GM21529 (cell line): ENCODE measurements at regions not wholly inside any gene's neighbourhood (a gene's known extent, or its start where the extent isn't known, plus 50 kb on each side); places are given as distances from the start of the nearest gene placed in this dataset.

Experiments
- ATAC-seq: cut with Tn5 transposase; IDR thresholded peaks from one replicate; pipeline ENCODE4 v1.9.1; 2021; ENCODE audit not compliant: unreplicated experiment

DNA sequence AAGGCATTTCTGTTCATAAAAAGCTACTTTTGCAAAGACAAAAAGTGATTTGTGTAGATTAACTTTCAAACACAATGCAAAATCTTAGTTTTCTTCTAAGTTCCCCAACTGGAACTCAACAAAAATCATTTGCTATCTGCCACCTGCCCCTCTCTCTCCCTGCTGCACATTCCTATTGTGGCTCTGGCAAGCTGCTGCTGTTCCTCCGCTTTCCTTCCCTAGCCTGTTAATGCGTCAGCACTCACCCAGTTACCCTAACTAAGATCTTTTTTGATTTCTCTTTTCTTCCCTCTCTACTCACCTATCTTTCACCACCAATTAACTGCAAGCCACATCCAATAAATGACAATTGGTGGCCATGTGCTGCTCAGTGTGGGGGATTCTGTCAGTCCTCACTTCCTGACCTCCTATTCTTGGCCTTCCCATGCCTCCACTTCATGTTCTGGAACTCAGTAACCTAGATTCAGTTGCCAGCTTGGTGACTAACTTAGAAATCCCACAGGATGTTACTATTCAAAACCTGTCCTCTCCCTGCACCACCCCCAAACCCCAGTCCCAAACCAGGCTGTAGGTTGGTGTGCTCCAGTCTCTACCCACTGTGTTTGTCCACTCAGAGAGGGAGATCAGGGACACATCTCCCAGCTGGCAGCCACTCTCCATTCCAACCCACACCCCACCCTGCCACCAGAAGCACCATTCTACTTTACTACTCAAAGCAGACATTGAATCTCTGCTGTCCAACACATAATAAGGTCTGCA, 140.2 kb upstream of the CTTNBP2 start:
- no peak for ATAC-seq

DNA sequence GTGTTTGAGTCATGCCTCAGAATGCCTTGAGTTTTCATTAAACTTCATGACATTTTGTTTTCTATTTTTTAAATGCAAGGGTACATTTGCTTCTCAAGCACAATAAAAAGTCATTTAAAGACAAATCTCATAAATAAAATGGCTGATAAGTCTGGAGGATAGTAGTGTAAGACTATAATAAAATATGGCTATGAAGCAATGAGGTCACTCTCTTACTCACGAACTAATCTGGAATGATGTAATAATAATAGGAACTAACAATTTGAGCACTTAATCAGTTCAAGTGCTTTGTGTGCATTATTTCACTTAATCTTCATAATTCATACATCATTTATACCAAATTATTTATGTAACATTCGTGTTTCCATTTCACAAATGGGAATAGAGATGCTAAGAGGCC, 149.3 kb upstream of the CTTNBP2 start:
- no peak for ATAC-seq

DNA sequence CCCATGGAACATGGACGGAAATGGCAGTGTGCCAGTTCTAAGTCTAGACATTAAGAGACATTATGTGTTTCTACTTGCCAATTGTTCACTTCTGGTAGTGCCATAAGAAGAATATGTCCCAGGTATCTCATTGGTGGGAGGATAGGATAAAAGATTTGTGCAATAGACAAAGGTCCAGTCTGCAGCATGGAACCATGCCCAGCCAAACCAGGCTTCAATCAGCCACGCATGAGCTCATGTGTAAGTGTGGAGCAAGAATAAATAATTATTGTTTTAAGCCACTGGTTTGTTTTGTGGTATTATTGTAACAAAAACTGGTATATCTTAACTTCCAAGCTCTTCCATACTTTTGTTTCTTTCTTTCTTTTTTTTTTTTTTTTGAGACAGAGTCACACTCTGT, 153.6 kb upstream of the CTTNBP2 start:
- no peak for ATAC-seq

DNA sequence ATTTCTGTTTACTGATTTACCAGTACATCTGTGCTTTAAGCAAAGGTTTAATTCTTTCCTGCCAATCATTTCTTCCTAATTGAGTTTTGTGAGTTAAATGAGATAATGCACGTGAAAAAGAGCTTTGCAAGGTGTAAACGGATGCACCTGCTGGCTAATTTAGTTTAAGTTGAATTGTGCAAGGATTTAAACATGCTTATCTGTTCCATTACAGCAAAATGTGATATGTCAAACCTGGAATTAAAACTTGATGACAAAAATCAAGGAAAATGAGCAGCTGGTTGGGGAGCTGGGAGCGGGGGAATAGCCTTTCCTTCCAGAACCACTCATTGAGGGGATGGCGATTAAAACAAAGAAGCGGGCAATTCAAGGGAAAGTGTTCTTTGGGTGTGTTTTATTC, 155.0 kb upstream of the CTTNBP2 start:
- ATAC-seq = no peak

DNA sequence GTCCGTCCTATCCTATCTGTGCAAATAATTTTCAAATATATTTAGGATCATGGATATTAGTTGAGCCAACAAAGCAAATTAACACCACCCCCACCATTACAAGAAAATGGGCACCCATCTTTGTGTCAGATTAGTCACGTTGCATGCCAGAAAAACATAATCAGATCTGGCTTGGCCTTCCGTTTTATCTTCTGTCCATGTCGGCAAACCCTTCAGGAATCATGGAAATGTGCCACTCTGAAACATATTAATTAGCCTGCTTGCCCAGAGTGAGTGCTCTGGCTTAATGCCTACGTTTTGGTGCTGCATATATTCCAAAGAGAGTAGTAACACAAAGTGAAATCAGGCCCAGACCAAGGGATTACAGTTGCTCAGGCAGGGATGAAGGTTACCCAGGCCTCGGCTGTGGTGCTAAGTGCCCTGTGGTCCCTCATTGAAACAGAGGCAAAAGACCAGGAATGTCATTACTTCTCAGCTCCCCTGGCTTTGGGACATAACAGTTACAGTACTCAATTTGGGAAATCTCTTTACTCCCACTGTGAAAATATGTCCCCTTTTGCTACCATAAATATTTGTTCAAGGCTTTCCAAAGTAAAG, 154.0 kb upstream of the LSM8 start:
- ATAC-seq = no peak

DNA sequence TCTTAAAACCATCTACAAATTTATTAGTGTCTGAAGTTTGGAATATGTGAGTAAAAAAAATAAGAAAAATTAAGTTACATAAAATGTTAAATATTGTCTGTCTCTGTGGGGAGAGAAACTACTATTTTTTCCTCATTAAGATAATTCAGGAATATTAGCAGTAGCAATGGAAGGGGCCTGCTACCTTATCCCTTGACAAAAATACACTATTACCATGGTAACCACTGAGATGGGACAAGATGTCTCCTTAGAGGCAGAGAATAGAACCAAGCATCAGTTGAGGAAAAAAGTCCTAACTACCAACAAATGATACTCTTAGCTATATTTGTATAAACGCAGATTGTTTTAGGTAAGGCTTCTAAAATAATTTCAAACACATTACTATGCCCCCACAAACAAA, 150.7 kb upstream of the LSM8 start:
- ATAC-seq = no peak

DNA sequence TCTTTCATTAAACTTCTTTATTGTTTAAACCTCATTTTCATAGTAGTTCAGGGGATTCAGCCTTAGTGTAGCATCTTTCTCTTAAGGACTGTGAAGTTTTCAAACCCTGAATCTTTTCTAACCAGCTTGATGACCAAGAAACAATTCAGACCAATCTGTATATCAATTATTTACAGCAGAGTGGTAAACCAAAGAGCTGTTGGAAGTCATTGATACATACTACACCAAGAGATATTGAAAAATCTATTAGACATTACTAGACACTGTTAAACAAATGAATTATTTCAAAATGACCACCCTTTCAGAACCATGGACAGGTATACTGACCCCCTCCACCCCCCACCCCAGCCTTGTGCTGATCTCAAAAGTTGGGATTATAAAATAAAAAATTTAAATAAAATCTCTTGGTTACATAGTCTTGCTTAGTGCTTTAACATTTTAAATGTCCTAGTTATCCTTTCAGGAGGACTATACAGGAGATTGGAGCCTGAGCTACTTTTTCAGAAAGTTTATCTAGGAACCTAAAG, 143.9 kb upstream of the LSM8 start:
- ATAC-seq = no peak

DNA sequence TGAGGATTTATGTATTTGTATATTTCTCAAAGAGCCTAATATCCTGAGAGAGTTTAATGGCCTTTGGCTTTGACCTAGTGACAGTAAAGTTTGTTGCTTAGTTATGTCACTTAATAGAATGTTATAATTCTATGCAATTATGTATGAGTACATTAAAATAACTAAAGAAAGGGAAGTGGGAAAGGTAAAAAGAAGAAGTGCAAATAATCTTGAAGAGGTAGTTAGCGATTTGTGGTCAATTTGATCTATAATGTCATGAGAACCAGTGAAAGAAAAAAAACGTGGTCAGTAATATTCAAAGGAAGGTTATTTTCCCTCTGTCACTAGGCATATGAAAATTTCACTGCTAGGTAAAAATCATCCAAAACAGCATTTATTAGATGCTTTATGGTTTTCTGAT, 143.4 kb upstream of the LSM8 start:
- ATAC-seq = peak; percentile 59

DNA sequence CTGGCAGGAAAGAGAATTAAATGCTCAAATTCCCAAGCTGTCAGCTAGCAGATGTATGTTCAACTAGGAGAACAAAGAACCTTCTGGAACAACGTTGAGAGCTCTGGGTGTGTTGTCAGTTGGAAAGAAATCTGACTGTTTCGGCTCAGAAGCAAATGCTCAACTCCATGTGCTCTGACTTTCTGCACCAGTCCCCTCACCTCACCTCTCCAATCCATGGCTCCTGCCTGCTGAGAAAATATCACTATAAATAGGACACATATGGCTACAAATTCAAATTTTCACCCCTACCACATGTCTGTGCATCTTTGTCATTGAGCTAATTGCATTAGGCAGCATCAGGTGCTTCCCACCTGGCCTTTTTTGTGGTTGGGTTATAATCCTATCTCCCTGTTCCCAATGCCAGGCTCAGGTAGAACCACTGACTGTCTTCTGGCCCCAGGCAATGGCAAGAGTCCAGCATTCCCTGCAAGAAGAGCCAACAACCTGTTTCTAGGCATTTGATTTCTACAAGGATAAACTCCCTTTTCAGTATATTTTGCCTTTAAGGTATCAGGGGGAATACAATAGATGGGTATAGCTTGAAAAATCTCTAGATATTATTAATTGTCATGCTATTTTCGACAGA, 142.6 kb upstream of the LSM8 start:
- ATAC-seq = no peak

DNA sequence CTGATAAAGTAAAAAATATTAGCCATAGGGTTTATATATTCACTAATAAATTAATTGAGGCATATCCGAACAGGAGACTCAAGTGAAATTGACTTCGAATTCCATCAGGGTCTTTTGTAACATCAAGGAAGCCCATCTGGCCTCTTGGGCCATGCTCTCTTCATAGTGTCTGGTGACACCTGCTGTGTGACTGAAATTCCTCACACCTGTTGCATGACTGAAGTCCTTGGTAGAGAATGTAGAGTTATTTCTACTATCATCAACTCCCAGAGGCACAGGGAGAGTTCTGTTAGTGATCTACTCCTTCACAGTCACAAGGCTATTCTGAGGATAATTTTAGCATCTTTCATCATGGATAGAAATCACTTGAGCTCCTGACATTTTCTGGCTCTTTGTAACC, 138.3 kb upstream of the LSM8 start:
- ATAC-seq = no peak

DNA sequence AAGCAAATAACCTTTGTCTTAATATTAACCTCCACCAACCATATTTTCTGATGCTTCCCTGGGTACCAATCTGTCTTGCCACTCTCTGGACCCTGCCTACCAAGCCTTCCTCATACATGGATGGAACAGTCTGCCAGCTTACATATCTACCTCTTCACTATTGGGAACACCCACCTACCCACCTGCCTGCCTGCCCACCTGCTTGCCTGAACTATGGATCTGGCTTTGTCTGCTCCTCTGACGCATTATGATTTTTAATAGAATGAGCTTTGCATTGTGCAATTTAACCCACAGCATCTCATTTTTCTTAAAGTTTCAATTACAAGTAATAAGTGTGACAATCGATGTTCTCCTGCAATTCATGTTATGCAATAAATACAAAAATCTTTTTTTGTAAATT, 137.9 kb upstream of the LSM8 start:
- ATAC-seq = no peak

DNA sequence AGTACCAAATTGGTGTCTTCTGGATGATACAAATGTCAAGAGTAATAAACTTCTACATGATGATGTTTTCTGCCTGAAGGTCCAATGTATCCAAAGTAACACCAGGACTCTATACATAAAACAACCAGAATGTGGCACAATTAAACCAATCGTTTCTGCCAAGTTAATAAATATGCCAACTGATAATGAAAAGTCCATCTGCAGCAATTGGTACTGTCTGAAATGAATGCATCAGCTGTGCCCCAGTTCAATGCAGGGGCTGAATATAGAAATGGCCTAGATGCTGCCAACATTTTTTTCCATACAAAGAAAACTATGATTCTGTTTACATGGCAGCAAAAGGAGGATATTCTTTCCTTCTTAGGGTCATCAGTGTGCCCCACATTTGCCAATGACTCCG, 137.2 kb upstream of the LSM8 start:
- no peak for ATAC-seq

DNA sequence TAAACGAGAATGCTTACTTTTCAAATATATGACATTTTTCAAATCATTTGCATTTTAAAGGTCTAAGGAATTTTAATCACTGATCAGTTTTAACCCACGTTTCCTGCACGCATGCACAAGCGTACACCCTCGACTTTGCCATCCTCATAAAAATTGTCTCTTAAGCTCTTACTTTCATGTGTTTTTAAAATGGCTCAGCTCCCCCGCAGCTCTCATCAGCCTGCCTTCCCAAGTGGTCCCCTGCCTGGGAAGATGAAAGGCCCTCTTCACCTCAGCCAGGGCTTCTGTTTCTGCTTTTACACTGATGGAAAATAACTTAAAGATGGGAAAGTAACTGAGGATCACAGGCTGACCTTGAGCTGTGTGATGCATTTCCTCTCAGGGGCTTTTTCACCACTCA, 131.6 kb upstream of the LSM8 start:
- ATAC-seq = no peak

DNA sequence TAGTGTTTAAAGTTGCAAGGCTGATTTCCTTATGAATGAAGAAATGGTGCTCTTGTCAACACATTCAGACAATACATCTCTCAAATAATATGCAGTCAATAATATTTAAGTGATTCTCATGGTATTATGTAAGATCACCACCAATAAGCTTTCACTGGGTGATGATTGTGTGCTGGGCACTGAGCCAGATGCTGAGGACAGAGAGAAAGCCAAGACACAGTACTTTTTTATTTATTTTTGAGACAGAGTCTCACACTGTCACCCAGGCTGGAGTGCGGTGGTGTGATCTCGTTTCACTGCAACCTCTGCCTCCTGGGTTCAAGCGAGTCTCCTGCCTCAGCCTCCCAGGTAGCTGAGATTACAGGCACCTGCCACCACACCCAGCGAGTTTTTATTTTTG, 130.6 kb upstream of the LSM8 start:
- no peak for ATAC-seq

DNA sequence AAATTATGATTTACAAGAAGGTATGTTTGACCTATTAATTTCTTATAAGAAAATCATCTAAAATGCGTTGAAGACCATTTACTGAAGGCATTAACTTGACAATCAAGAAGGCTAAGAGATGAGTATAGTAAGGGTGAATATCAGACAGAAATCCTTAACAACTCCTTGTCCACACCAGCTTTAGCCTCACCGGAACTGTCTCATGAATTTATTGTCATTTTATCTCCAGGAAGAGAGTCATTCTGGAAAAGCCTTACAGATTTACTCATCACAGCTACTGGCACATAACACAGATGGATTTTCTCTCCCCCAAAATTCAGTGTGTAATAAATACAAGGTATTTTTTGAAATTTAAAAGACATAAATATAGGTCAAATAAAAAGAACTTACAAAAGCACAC, 129.4 kb upstream of the LSM8 start:
- no peak for ATAC-seq

DNA sequence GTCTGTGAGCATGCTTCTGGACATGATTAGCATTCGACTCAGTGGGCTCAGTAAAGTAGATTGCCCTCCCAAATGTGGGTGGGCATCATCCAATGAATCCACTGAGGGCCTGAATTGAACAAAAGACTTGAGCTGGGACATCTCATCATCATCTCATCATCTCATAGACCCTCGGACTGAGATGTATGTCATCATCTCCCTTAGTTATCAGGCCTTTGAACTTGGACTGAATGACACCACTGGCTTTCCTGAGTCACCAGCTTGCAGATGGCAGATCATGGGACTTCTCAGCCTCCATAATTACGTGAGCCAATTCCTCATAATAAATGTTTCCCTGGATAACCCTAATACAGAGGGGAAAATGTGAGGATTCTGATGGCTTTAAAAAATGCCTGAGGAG, 128.3 kb upstream of the LSM8 start:
- no peak for ATAC-seq

DNA sequence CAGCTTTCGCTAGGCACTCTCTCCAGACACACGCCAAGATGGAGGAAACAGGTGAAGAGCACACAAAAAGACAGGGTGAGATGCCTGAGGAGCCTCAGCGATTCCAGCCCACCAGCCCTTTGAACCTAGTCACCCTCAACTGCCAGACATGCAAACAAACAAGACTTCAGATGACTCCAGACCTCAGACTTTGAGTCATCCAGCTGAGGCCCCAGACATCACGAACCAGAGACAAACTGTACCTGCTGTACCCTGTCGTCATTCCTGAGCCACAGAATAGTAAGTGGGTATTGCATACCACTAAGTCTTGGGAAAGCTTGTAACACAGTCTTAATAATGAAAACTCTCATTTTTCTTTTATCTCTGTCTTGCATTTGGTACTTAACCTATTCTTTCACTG, 126.6 kb upstream of the LSM8 start:
- ATAC-seq = no peak

DNA sequence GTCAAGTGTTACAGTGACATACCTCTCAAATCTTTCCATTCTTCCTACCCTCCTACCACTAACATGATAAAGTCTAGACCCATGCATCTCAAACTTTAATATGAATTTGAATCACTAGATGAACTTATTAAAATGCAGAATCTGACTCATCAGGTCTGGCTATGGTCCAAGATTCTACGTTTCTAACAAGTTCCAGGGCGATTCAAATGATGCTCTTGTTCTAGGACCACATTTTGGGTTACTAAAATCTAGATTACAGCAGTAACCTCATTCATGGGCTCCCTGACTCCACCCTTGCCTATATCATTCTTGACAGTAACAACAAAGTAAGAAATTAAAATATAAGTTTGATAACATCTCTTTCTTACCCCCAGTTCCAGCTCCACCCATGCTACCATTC, 124.8 kb upstream of the LSM8 start:
- no peak for ATAC-seq

DNA sequence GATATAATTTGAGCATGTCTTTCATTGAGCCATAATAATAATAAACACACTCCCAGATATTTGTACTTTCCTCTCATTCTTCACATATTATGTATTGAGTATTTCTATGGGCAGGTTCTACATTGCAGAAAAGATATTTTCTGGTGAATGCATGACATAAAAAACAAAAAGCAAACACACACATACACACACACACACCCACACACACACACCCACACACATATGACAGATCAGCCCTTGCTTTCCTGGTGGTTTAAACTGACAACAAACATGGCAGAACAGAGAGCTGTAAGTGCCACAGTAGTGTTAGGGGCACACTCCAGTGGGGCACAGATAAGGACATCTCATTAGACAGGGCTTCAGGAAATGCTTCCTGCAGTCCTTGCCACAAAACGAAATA, 123.3 kb upstream of the LSM8 start:
- no peak for ATAC-seq

DNA sequence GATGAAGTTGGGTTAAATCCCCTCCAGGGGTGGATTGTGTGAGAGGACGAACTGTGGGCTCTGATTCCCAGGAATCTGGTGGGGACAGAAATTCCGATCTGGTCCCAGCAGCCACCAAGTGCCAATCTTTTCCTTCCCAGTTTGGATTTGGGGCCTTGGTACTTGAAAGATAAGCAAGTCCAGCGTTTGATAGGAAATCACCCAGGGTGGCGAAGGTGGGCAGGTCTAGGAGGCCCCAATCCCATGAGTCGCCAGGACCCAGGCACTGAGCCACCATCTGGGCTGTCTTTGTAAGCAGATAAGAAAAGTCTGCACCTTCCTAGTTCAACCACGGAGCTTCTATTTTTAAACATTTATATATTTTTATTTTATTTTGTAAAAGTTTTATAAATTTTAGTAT, 122.6 kb upstream of the LSM8 start:
- no peak for ATAC-seq

DNA sequence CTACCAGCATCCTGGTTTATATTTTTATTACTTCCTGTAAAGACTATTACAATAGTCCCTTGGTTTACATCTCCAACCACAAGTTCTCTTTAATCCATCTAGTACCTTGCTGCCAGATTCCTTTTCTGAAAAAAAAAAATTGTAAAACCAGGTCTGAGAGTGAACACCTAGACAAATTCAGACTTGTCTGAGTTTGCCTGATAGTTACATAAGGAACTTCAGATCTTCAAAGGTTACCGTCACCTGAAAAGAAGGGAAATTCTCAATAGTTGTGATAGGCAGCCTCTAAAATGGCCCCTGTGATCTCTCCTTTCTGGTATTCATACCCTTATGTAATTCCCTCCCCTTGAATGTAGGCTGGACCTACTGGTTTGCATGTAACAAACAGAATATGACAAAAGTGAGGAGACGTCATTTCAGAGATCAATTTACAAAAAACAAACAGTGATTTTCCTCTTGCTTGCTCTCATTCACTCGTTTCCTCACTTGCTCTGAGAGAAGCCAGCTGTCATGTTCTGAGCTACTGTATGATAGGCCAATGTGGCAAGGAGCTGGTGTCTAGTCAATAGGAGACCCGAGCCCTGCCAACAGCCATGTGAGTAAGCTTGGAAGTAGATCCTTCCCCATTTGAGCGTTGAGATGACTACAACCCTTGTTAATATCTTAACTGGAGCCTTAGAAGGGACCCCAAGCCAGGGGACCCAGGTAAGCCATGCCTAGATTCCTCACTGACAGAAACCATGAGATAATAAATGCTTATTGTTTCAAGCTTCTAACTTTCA, 110.9 kb upstream of the LSM8 start:
- ATAC-seq = no peak

DNA sequence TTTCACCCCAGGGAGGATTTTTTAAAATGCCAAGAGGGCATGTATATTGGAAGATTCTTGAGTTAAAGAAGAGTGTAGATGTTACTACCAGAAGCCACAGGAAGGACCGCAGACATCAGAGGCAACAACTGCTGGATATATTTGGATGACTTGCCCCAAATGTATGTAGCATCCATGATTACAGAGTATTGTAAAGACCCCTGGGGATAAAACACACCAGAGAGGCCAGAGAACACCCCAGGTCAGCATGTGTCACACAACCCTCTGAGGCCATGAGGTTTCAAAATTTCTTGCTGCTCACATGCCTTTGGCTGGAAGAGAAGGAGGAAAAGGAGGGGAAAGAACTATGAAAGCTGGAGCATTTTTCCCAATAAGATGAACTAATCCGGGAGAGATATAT, 108.0 kb upstream of the LSM8 start:
- no peak for ATAC-seq
